MCF 10A (cell line): ENCODE measurements at regions not wholly inside any gene's neighbourhood (a gene's known extent, or its start where the extent isn't known, plus 50 kb on each side); places are given as distances from the start of the nearest gene placed in this dataset.
"Not testable (repeated sequence)": the region's sequence is repeated elsewhere in the genome, so short reads cannot be mapped to it uniquely, and the experiment has no call there.

Experiments
- BruUV-seq: library from RNA; stranded (reverse); fragments of 400-500 nt; replicated peaks from 2 replicates; lab custom pipeline; 2021; lab: Mats Ljungman, UMichigan
- CTCF ChIA-PET: fragments of 300-600 bp; sonication (Branson Sonifier 250); formaldehyde crosslinking; extraction: SDS; loops from one replicate; lab custom pipeline; 2021; ENCODE audit warnings: antibody characterized with exemption, inconsistent platforms; lab: Yijun Ruan, JAX
- POLR2A ChIA-PET: fragments of 300-600, 350-650 bp; sonication (Branson Sonifier 250); formaldehyde crosslinking; extraction: SDS; loops from one replicate; lab custom pipeline; 2020; ENCODE audit warnings: antibody characterized with exemption, inconsistent platforms; lab: Yijun Ruan, JAX
- DNase-seq: peaks from one replicate; pipeline ENCODE4 v3.0.0-alpha.2; 2018; ENCODE audit not compliant: unreplicated experiment
- H3K27ac Mint-ChIP-seq: one replicate; pipeline ENCODE4 v1.8.0; 2022; ENCODE audit warnings: mild to moderate bottlenecking, low read depth, mixed read lengths; ENCODE audit not compliant: unreplicated experiment
- H3K27me3 Mint-ChIP-seq: one replicate; pipeline ENCODE4 v1.8.0; 2022; ENCODE audit warnings: mixed read lengths; ENCODE audit not compliant: insufficient read depth, unreplicated experiment
- H3K36me3 Mint-ChIP-seq: one replicate; pipeline ENCODE4 v1.8.0; 2022; ENCODE audit warnings: mild to moderate bottlenecking, moderate library complexity, mixed read lengths; ENCODE audit not compliant: insufficient read depth, unreplicated experiment
- H3K4me1 Mint-ChIP-seq: one replicate; pipeline ENCODE4 v1.8.0; 2022; ENCODE audit warnings: mixed read lengths; ENCODE audit not compliant: insufficient read depth, unreplicated experiment
- H3K4me3 Mint-ChIP-seq: one replicate; pipeline ENCODE4 v1.8.0; 2022; ENCODE audit warnings: mild to moderate bottlenecking, moderate library complexity, mixed read lengths; ENCODE audit not compliant: unreplicated experiment
- H3K9me3 Mint-ChIP-seq: one replicate; pipeline ENCODE4 v1.8.0; 2022; ENCODE audit warnings: mixed read lengths; ENCODE audit not compliant: unreplicated experiment
- intact Hi-C: fragments of 100-400 bp; cut with micrococcal nuclease; formaldehyde crosslinking; loops from 2 replicates; pipeline ENCODE4 v1.14.1; 2022
- TF ChIP-seq, protein P1 (sequence below): fragments of 200-600 bp; IDR thresholded peaks from one replicate; pipeline ENCODE4 v1.8.0; 2022; ENCODE audit warnings: antibody characterized with exemption, mild to moderate bottlenecking; ENCODE audit not compliant: unreplicated experiment

DNA sequence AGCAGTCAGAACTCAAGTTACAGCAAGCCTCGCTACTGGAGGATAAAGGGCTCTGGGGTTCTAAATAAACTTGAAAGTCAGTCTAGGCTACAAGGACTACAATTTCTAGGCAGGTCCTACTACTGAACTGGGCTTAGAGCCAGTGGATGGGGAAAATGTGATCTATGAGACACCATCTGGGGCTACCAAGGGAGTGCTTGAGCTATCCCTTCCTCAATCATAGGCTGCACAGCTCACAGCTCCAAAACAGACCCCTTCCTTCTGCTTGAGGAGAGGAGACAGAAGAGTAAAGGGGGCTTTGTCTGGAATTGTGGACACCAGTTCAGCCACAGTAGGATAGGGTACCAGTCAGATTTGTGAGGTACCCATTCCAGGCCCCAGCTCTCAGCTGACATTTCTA lies 145.8 kb upstream of the SNX7 start:
- no peak for DNase-seq
- ChIA-PET CTCF (interaction anchor here (0.5 to 0.6 kb wide), 2 partner anchors 145 to 963 kb away, joined by 3 read pairs; no protein-coding TSS in a partner anchor), POLR2A (interaction anchor here (0.6 to 1.3 kb wide), 4 partner anchors 9 to 1497 kb away, joined by 3 to 4 read pairs (median 4); no protein-coding TSS in a partner anchor)
- intact Hi-C loops = no loop called here
- TF ChIP-seq, protein P1, sequence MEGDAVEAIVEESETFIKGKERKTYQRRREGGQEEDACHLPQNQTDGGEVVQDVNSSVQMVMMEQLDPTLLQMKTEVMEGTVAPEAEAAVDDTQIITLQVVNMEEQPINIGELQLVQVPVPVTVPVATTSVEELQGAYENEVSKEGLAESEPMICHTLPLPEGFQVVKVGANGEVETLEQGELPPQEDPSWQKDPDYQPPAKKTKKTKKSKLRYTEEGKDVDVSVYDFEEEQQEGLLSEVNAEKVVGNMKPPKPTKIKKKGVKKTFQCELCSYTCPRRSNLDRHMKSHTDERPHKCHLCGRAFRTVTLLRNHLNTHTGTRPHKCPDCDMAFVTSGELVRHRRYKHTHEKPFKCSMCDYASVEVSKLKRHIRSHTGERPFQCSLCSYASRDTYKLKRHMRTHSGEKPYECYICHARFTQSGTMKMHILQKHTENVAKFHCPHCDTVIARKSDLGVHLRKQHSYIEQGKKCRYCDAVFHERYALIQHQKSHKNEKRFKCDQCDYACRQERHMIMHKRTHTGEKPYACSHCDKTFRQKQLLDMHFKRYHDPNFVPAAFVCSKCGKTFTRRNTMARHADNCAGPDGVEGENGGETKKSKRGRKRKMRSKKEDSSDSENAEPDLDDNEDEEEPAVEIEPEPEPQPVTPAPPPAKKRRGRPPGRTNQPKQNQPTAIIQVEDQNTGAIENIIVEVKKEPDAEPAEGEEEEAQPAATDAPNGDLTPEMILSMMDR = no peak
- Mint-ChIP-seq H3K27me3 (no peaks in the 10 kb centered on the region), H3K4me3 (no peak overlapping the region), H3K4me1 (no peaks in the 10 kb centered on the region), H3K36me3 (peaks cover 4% of the 10 kb centered on the region), H3K27ac (peak overlapping the region; percentile 87), H3K9me3 (peaks cover 11% of the 10 kb centered on the region)
- BruUV-seq = no TSS peak

DNA sequence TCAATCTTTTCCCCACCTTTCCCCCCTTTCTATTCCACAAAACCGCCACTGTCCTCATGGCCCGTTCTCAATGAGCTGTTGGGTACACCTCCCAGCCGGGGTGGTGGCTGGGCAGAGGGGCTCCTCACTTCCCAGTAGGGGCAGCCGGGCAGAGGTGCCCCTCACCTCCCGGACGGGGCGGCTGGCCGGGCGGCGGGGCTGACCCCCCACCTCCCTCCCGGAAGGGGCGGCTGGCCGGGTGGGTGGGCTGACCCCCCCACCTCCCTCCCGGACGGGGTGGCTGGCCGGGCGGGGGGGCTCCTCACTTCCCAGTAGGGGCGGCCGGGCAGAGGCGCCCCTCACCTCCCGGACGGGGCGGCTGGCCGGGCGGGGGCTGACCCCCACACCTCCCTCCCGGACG lies 149.3 kb upstream of the SNX7 start:
- H3K4me3 Mint-ChIP-seq, H3K36me3 Mint-ChIP-seq, intact Hi-C loops, CTCF ChIA-PET, H3K9me3 Mint-ChIP-seq, H3K4me1 Mint-ChIP-seq, H3K27ac Mint-ChIP-seq, BruUV-seq, H3K27me3 Mint-ChIP-seq, POLR2A ChIA-PET, DNase-seq: not testable (repeated sequence)

DNA sequence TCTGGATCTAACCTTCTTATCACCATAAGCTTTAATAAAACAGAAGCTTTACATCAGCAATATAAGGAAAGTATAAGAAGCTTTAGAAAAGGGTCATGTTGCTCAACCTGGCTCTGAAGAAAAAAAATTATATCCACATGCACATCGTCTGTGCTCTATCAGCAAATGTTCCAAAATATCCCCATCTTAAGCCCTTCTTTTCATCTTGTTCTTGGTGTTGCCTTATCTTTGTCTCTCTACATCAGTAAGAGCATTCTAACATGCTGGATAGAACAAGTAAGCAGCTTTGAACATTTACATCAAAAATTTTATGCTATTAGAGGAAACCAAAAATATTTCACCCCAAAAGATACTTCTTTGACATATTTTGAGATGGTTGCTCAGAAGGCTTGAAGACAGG lies 157.8 kb upstream of the SNX7 start:
- POLR2A ChIA-PET = no interaction called here
- no peaks in the 10 kb centered on the region for H3K27me3 Mint-ChIP-seq
- TF ChIP-seq, protein P1 = no peak
- DNase-seq = no peak
- CTCF ChIA-PET = interaction anchor here (0.5 to 1.3 kb wide), 2 partner anchors 36 to 431 kb away, joined by 3 read pairs; no protein-coding TSS in a partner anchor
- no peaks in the 10 kb centered on the region for H3K36me3 Mint-ChIP-seq
- H3K27ac Mint-ChIP-seq = no peak overlapping the region
- intact Hi-C loops = no loop called here
- BruUV-seq = no TSS peak
- H3K4me3 Mint-ChIP-seq = no peak overlapping the region
- H3K4me1 Mint-ChIP-seq = no peaks in the 10 kb centered on the region
- peaks cover 17% of the 10 kb centered on the region for H3K9me3 Mint-ChIP-seq

DNA sequence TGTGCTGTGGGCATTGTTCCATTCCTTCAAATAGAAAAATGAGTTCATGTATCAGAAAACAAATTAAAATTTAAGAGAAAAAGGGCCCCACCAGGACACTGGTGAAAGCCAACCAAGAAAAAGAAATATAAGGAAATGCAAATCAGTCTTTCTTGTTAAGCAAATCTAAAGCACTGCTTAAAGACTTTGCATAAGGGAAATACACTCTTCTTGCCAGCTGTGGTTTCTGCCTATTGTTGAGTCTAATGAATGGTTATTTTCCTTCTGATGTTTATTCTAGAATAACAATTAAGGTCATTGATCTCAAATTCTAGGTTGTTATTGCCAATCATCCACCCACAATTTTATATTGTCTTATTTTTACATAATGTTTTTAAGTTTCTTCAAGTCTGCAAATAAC lies 158.6 kb upstream of the SNX7 start:
- intact Hi-C loops = no loop called here
- no peak overlapping the region for H3K4me3 Mint-ChIP-seq
- H3K9me3 Mint-ChIP-seq = peaks cover 17% of the 10 kb centered on the region
- H3K27ac Mint-ChIP-seq = no peak overlapping the region
- no peaks in the 10 kb centered on the region for H3K4me1 Mint-ChIP-seq
- no peaks in the 10 kb centered on the region for H3K27me3 Mint-ChIP-seq
- TF ChIP-seq, protein P1 = no peak
- ChIA-PET CTCF (interaction anchor here (0.6 kb wide), 1 partner anchor 1761 kb away, joined by 3 read pairs; no protein-coding TSS in a partner anchor), POLR2A (no interaction called here)
- BruUV-seq = no TSS peak
- no peak for DNase-seq
- no peaks in the 10 kb centered on the region for H3K36me3 Mint-ChIP-seq

DNA sequence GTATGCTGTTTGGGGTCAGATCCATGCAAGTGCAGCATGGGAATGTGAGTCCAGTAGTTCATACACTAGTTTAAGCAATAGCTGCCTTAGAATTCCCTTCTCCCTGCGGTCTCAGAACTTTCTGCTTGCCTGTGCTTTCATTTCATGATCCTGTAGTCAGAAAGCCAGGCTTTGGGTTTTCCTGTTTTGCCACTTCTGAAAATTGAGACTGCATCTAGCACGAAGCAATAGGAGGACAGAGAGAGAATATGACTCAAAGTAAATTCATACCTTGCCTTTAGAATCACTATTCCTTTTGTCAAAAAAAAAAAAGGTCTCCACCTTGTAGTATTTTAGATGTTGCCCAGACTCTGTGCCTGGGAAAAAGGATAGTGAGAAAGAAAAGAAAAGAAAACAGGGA lies 161.2 kb upstream of the SNX7 start:
- Mint-ChIP-seq H3K27ac (no peak overlapping the region), H3K27me3 (no peaks in the 10 kb centered on the region), H3K4me3 (no peak overlapping the region), H3K36me3 (no peaks in the 10 kb centered on the region), H3K9me3 (peaks cover 10% of the 10 kb centered on the region), H3K4me1 (peaks cover 11% of the 10 kb centered on the region)
- ChIA-PET CTCF (no interaction called here), POLR2A (no interaction called here)
- no TSS peak for BruUV-seq
- TF ChIP-seq, protein P1 = no peak
- intact Hi-C loops = no loop called here
- no peak for DNase-seq
